Ishikawa (cell line): ENCODE measurements at regions not wholly inside any gene's neighbourhood (a gene's known extent, or its start where the extent isn't known, plus 50 kb on each side); places are given as distances from the start of the nearest gene placed in this dataset.

ENCODE experiments used
- CEBPB ChIP-seq: IDR thresholded peaks from 2 replicates; pipeline ENCODE4 v1.6.1; 2012
- CREB1 ChIP-seq: IDR thresholded peaks from 2 replicates; pipeline ENCODE4 v1.6.1; 2012; ENCODE audit warnings: low read depth
- EGR1 ChIP-seq: IDR thresholded peaks from 2 replicates; pipeline ENCODE4 v1.6.1; 2012
- EP300 ChIP-seq: IDR thresholded peaks from 2 replicates; pipeline ENCODE4 v1.6.1; 2012; ENCODE audit warnings: borderline replicate concordance
- FOXM1 ChIP-seq: IDR thresholded peaks from 2 replicates; pipeline ENCODE4 v1.6.1; 2012; ENCODE audit warnings: low read depth, borderline replicate concordance
- MAX ChIP-seq: IDR thresholded peaks from 2 replicates; pipeline ENCODE4 v1.6.1; 2012
- NFIC ChIP-seq: IDR thresholded peaks from 2 replicates; pipeline ENCODE4 v1.6.1; 2012
- RAD21 ChIP-seq: IDR thresholded peaks from 2 replicates; pipeline ENCODE4 v1.6.1; 2012; ENCODE audit warnings: low read depth
- REST ChIP-seq: IDR thresholded peaks from 2 replicates; pipeline ENCODE4 v1.6.1; 2012; ENCODE audit warnings: low read depth, mild to moderate bottlenecking
- TAF1 ChIP-seq: IDR thresholded peaks from 2 replicates; pipeline ENCODE4 v1.6.1; 2012; ENCODE audit warnings: low read depth, mild to moderate bottlenecking
- TCF12 ChIP-seq: IDR thresholded peaks from 2 replicates; pipeline ENCODE4 v1.6.1; 2012; ENCODE audit warnings: low read depth
- TEAD4 ChIP-seq: IDR thresholded peaks from 2 replicates; pipeline ENCODE4 v1.6.1; 2012
- USF1 ChIP-seq: IDR thresholded peaks from 2 replicates; pipeline ENCODE4 v1.6.1; 2012
- YY1 ChIP-seq: IDR thresholded peaks from 2 replicates; pipeline ENCODE4 v1.6.1; 2012; ENCODE audit warnings: low read depth
- ZBTB7A ChIP-seq: IDR thresholded peaks from 2 replicates; pipeline ENCODE4 v1.6.1; 2012; ENCODE audit warnings: low read depth

DNA sequence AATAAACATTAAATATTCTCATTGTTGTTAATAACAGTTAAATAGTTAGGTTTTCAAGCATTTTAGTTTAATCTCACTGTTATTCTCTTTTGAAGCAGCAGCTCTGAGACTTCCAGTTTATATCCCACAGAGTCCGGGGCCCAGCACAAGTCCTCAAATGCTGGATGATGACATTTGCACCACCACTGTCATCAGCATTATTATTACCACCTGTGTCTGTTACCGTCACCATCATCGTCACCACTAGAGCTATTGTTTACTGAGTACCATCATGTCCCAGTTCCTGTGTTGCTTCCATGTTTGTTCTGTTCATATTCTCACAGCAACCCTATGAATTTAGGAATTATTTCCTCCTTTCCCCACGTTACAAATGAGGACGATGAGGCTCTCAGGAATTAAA is 169.2 kb upstream of the NR3C1 start:
- TF ChIP-seq ZBTB7A (no peak), TAF1 (no peak), FOXM1 (no peak), YY1 (no peak), USF1 (no peak)

GRCh38 chr5:143571642-143572624 is 168.4 kb upstream of the NR3C1 start:
- no peak for TF ChIP-seq ZBTB7A
- no peak for TF ChIP-seq FOXM1
- TF ChIP-seq TEAD4: no peak
- no peak for TF ChIP-seq NFIC
- TF ChIP-seq YY1: no peak
- TF ChIP-seq TAF1: no peak
- no peak for TF ChIP-seq TCF12
- no peak for TF ChIP-seq EGR1

DNA sequence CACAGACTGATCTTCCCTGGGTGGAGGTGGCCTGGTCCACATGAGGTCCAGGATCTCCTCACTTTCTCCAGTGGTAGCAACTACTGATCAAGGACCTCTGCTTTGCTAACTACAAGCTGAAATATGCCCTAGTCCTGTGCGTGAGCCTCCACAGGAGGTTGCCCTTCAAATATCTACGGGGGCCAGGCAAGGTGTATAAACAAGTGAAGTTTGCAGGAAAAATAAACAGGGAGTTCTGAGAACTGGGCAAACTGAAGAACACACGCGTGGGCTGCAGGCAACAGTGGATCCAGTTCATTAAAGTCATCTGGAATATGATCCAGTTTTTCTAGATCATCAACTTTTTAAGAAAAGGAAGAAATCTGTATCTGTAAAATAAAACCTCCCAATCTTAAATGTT is 167.5 kb upstream of the NR3C1 start:
- TF ChIP-seq YY1 (no peak), EP300 (no peak), CEBPB (no peak), MAX (no peak), TAF1 (no peak), TEAD4 (no peak), USF1 (no peak), NFIC (no peak), CREB1 (no peak), EGR1 (no peak), TCF12 (no peak), FOXM1 (no peak), ZBTB7A (no peak), RAD21 (no peak), REST (no peak)

- TF ChIP-seq TCF12 (no peak), CEBPB (no peak), TEAD4 (no peak), USF1 (no peak), TAF1 (no peak), ZBTB7A (no peak), CREB1 (no peak), EGR1 (no peak), NFIC (no peak), MAX (no peak), EP300 (no peak), REST (no peak), RAD21 (no peak), FOXM1 (no peak), YY1 (no peak)
Measured at GRCh38 chr5:143569722-143570567, 166.5 kb upstream of the NR3C1 start.

GRCh38 chr5:143569213-143569701 is 165.8 kb upstream of the NR3C1 start:
- TF ChIP-seq FOXM1 (no peak), EP300 (no peak), CREB1 (no peak), CEBPB (no peak), USF1 (no peak)
